Suppressor macrophage (primary cell): ENCODE measurements at regions not wholly inside any gene's neighbourhood (a gene's known extent, or its start where the extent isn't known, plus 50 kb on each side); places are given as distances from the start of the nearest gene placed in this dataset.
"Not testable (repeated sequence)": the region's sequence is repeated elsewhere in the genome, so short reads cannot be mapped to it uniquely, and the experiment has no call there.

Experiments used
- DNase-seq, 4 experiments: peaks; one replicate each; pipeline ENCODE4 v3.0.0-alpha.2; 2020 to 2022

GRCh38 chr16:29328528-29328927, 78.0 kb downstream of the NPIPB11 start:
- DNase-seq, result not testable (repeated sequence)

GRCh38 chr16:29327631-29328408, 78.7 kb downstream of the NPIPB11 start:
- DNase-seq, result not testable (repeated sequence)

GRCh38 chr16:29326164-29327125, 80.1 kb downstream of the NPIPB11 start:
- not testable (repeated sequence) for DNase-seq

- DNase-seq, result not testable (repeated sequence)
Observed at GRCh38 chr16:29323725-29324124, 82.8 kb downstream of the NPIPB11 start.

GRCh38 chr16:29321585-29321984, 84.9 kb downstream of the NPIPB11 start:
- DNase-seq, result no peak

- no peak for DNase-seq
Observed at GRCh38 chr16:29321000-29321393, 85.5 kb downstream of the NPIPB11 start.

- no peak for DNase-seq
Observed at GRCh38 chr16:29320274-29320999, 86.1 kb downstream of the NPIPB11 start.

GRCh38 chr16:29319726-29320125, 86.8 kb downstream of the NPIPB11 start:
- DNase-seq, result no peak

- DNase-seq, result peak; percentile 77 to 87 (median 82)
Observed at GRCh38 chr16:29318561-29318968, 87.9 kb downstream of the NPIPB11 start.

GRCh38 chr16:29318037-29318436, 88.5 kb downstream of the NPIPB11 start:
- no peak for DNase-seq

GRCh38 chr16:29317269-29317668, 89.2 kb downstream of the NPIPB11 start:
- no peak for DNase-seq

- DNase-seq, result no peak
Observed at GRCh38 chr16:29316761-29317183, 89.7 kb downstream of the NPIPB11 start.

GRCh38 chr16:29315916-29316517, 90.5 kb downstream of the NPIPB11 start:
- DNase-seq, result no peak

GRCh38 chr16:29315046-29315445, 91.5 kb downstream of the NPIPB11 start:
- no peak for DNase-seq

- no peak for DNase-seq
Observed at GRCh38 chr16:29314292-29314934, 92.1 kb downstream of the NPIPB11 start.

GRCh38 chr16:29313559-29314048, 92.9 kb downstream of the NPIPB11 start:
- DNase-seq, result no peak

- no peak for DNase-seq
Observed at GRCh38 chr16:29312835-29313558, 93.5 kb downstream of the NPIPB11 start.

GRCh38 chr16:29312345-29312675, 94.2 kb downstream of the NPIPB11 start:
- DNase-seq, result not testable (repeated sequence)

- no peak for DNase-seq
Observed at GRCh38 chr16:29311461-29312344, 94.8 kb downstream of the NPIPB11 start.

- DNase-seq, result no peak
Observed at GRCh38 chr16:29310852-29311314, 95.6 kb downstream of the NPIPB11 start.
